ENCODE measurements at regions not wholly inside any gene's neighbourhood (a gene's known extent, or its start where the extent isn't known, plus 50 kb on each side); places are given as distances from the start of the nearest gene placed in this dataset.

DNA sequence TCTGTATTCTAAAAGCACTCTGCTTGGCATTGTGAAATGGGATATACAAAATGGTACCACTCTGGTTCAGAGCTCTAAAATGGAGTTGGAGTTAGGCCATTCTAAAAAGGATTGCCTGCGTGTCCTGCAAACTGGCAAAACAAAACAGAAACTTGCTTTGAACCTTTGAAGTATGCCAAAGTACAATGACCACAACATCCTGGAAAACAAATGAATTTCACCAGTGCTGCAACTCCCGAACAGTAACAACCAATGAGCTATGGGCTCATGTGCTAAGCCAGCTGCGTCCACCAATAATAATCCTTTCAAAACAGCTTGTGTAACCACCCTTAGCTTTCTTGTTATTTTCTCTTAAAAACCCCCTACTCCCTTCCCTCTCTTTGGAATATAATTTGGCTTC is 88.4 kb upstream of the CXCL14 start:
- Mint-ChIP-seq H3K4me3 (no peak overlapping the region), H3K27me3 (ENCODE audit: insufficient read depth, low read depth, poor library complexity) (no peaks in the 10 kb centered on the region), H3K9me3 (no peaks in the 10 kb centered on the region; the same call in 2 of the 3 replicates), H3K36me3 (ENCODE audit: low read depth) (no peaks in the 10 kb centered on the region), H3K27ac (no peak overlapping the region), H3K4me1 (peaks cover 4% of the 10 kb centered on the region)
- Histone ChIP-seq H3K27ac (ENCODE audit: low read depth) (no peak overlapping the region), H3K4me3 (no peak overlapping the region), H3K27me3 (ENCODE audit: insufficient read depth) (no peaks in the 10 kb centered on the region), H3K4me1 (ENCODE audit: insufficient read depth) (no peaks in the 10 kb centered on the region), H4K20me1 (replicated peaks; ENCODE audit: insufficient read depth) (no peaks in the 10 kb centered on the region), H3K79me2 (replicated peaks; ENCODE audit: insufficient read depth) (no peaks in the 10 kb centered on the region), H3K36me3 (ENCODE audit: insufficient read depth) (no peaks in the 10 kb centered on the region), H3K9me2 (ENCODE audit: insufficient read depth) (no peaks in the 10 kb centered on the region; the same call in none of the 2 replicates), H3F3A (replicated peaks; ENCODE audit: low read depth) (no peaks in the 10 kb centered on the region), H2AFZ (peak overlapping the region; percentile 23), H3K4me2 (no peak overlapping the region)
- ATAC-seq (no peak), DNase-seq (ENCODE audit: low spot score) (no peak)
- TF ChIP-seq NANOG (IDR thresholded peaks at IDR 0.05; ENCODE audit: borderline replicate concordance) (no peak), ETS1 (IDR thresholded peaks at IDR 0.05) (no peak), CREB1 (CRISPR knock-in tag; IDR thresholded peaks at IDR 0.05; ENCODE audit: low read depth) (no peak), POLR2AphosphoS5 (IDR thresholded peaks at IDR 0.05; ENCODE audit: low read depth) (no peak), ZNF331 (CRISPR knock-in tag; IDR thresholded peaks at IDR 0.05; ENCODE audit: low read depth) (no peak), ZNF462 (CRISPR knock-in tag; IDR thresholded peaks at IDR 0.05) (no peak), EZH2phosphoT487 (IDR thresholded peaks at IDR 0.05; ENCODE audit: unreplicated experiment) (no peak), STAT1 (IDR thresholded peaks at IDR 0.05; ENCODE audit: unreplicated experiment) (no peak), EZH2 (IDR thresholded peaks at IDR 0.05; ENCODE audit: low read depth, unreplicated experiment) (no peak), ZNF114 (CRISPR knock-in tag; IDR thresholded peaks at IDR 0.05) (no peak), JUNB (IDR thresholded peaks at IDR 0.05; ENCODE audit: unreplicated experiment) (no peak)
- TF ChIP-seq, protein P1, sequence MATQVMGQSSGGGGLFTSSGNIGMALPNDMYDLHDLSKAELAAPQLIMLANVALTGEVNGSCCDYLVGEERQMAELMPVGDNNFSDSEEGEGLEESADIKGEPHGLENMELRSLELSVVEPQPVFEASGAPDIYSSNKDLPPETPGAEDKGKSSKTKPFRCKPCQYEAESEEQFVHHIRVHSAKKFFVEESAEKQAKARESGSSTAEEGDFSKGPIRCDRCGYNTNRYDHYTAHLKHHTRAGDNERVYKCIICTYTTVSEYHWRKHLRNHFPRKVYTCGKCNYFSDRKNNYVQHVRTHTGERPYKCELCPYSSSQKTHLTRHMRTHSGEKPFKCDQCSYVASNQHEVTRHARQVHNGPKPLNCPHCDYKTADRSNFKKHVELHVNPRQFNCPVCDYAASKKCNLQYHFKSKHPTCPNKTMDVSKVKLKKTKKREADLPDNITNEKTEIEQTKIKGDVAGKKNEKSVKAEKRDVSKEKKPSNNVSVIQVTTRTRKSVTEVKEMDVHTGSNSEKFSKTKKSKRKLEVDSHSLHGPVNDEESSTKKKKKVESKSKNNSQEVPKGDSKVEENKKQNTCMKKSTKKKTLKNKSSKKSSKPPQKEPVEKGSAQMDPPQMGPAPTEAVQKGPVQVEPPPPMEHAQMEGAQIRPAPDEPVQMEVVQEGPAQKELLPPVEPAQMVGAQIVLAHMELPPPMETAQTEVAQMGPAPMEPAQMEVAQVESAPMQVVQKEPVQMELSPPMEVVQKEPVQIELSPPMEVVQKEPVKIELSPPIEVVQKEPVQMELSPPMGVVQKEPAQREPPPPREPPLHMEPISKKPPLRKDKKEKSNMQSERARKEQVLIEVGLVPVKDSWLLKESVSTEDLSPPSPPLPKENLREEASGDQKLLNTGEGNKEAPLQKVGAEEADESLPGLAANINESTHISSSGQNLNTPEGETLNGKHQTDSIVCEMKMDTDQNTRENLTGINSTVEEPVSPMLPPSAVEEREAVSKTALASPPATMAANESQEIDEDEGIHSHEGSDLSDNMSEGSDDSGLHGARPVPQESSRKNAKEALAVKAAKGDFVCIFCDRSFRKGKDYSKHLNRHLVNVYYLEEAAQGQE (IDR thresholded peaks at IDR 0.05; ENCODE audit: unreplicated experiment), result no peak
- TF ChIP-seq, protein P2, sequence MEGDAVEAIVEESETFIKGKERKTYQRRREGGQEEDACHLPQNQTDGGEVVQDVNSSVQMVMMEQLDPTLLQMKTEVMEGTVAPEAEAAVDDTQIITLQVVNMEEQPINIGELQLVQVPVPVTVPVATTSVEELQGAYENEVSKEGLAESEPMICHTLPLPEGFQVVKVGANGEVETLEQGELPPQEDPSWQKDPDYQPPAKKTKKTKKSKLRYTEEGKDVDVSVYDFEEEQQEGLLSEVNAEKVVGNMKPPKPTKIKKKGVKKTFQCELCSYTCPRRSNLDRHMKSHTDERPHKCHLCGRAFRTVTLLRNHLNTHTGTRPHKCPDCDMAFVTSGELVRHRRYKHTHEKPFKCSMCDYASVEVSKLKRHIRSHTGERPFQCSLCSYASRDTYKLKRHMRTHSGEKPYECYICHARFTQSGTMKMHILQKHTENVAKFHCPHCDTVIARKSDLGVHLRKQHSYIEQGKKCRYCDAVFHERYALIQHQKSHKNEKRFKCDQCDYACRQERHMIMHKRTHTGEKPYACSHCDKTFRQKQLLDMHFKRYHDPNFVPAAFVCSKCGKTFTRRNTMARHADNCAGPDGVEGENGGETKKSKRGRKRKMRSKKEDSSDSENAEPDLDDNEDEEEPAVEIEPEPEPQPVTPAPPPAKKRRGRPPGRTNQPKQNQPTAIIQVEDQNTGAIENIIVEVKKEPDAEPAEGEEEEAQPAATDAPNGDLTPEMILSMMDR (conservative IDR thresholded peaks at IDR 0.05; ENCODE audit: low read depth in 2 of 2), result no peak
